SK-N-SH (cell line): ENCODE measurements at regions not wholly inside any gene's neighbourhood (a gene's known extent, or its start where the extent isn't known, plus 50 kb on each side); places are given as distances from the start of the nearest gene placed in this dataset.

Source experiments
- CTCF ChIA-PET: fragments of 300-600, 350-600 bp; formaldehyde crosslinking; extraction: SDS; loops from one replicate; lab custom pipeline; 2021; lab: Yijun Ruan, JAX
- POLR2A ChIA-PET: fragments of 350-600 bp; sonication (Branson Sonifier 250); formaldehyde crosslinking; extraction: SDS; loops from one replicate; lab custom pipeline; 2020; ENCODE audit warnings: antibody characterized with exemption, inconsistent platforms; lab: Yijun Ruan, JAX
- DNase-seq: peaks from one replicate; pipeline ENCODE4 v3.0.0; 2012
- H2AFZ ChIP-seq: fragments of 200-600 bp; sonication (generic); 2 replicates; pipeline ENCODE4 v1.8.1; 2016; ENCODE audit warnings: antibody characterized with exemption, mild to moderate bottlenecking, low read depth
- H3F3A ChIP-seq: fragments of 200-600 bp; sonication (generic); replicated peaks from 2 replicates; pipeline ENCODE3; 2016; ENCODE audit warnings: antibody characterized with exemption, mild to moderate bottlenecking; ENCODE audit not compliant: insufficient read depth
- H3K27ac ChIP-seq, 2 experiments: fragments of 200-500 bp in 1 of 2; fragments of 200-600 bp in 1 of 2; sonication (Bioruptor generic) in 1 of 2; sonication (generic), shearing (Covaris generic) in 1 of 2; 2 replicates each; pipeline versions ENCODE4 v1.5.1 to v1.6.1; 2014 to 2016; ENCODE audit warnings: low read depth in 2 of 2, inconsistent platforms in 1 of 2, low read length in 1 of 2, mild to moderate bottlenecking in 1 of 2, mixed read lengths in 1 of 2
- H3K27me3 ChIP-seq: fragments of 200-600 bp; sonication (generic), shearing (Covaris generic); 2 replicates; pipeline ENCODE4 v1.6.1; 2016; ENCODE audit warnings: mixed run types; ENCODE audit not compliant: insufficient read depth
- H3K36me3 ChIP-seq, 2 experiments: fragments of 200-500 bp in 1 of 2; fragments of 200-600 bp in 1 of 2; sonication (Bioruptor generic) in 1 of 2; sonication (generic) in 1 of 2; replicated peaks in 1 of 2; 2 replicates each; pipeline versions ENCODE3 to v1.5.1; 2014 to 2016; ENCODE audit warnings: low read length in 1 of 2, mild to moderate bottlenecking in 1 of 2; ENCODE audit not compliant: insufficient read depth in 2 of 2, control insufficient read depth in 1 of 2
- H3K4me1 ChIP-seq, 2 experiments: fragments of 200-500 bp in 1 of 2; fragments of 200-600 bp in 1 of 2; sonication (Bioruptor generic) in 1 of 2; sonication (generic), shearing (Covaris generic) in 1 of 2; 2 replicates each; pipeline versions ENCODE4 v1.5.1 to v1.6.1; 2014 to 2016; ENCODE audit warnings: low read depth in 1 of 2, low read length in 1 of 2, mixed run types in 1 of 2; ENCODE audit not compliant: insufficient read depth in 2 of 2, control insufficient read depth in 1 of 2
- H3K4me2 ChIP-seq: fragments of 200-600 bp; sonication (generic), shearing (Covaris generic); 2 replicates; pipeline ENCODE4 v1.6.1; 2017; ENCODE audit warnings: mixed run types
- H3K4me3 ChIP-seq, 2 experiments: fragments of 200-500 bp in 1 of 2; fragments of 200-600 bp in 1 of 2; sonication (Bioruptor generic) in 1 of 2; sonication (generic), shearing (Covaris generic) in 1 of 2; 2 replicates each; pipeline versions ENCODE4 v1.5.1 to v1.8.1; 2014 to 2016; ENCODE audit warnings: low read depth in 2 of 2, inconsistent platforms in 1 of 2, low read length in 1 of 2, mild to moderate bottlenecking in 1 of 2, mixed read lengths in 1 of 2, moderate library complexity in 1 of 2
- H3K79me2 ChIP-seq: fragments of 200-600 bp; sonication (generic); 2 replicates; pipeline ENCODE4 v1.8.1; 2017; ENCODE audit warnings: mild to moderate bottlenecking; ENCODE audit not compliant: insufficient read depth
- H3K9ac ChIP-seq: fragments of 200-600 bp; sonication (generic); 2 replicates; pipeline ENCODE4 v1.6.1; 2017; ENCODE audit warnings: mixed run types
- H3K9me2 ChIP-seq: fragments of 200-600 bp; sonication (generic); 2 replicates; pipeline ENCODE4 v1.6.1; 2017; ENCODE audit warnings: mixed run types
- H3K9me3 ChIP-seq: fragments of 200-600 bp; sonication (generic); 2 replicates; pipeline ENCODE4 v1.6.1; 2017; ENCODE audit warnings: mixed run types, mild to moderate bottlenecking, moderate library complexity
- H4K20me1 ChIP-seq: fragments of 200-600 bp; sonication (generic); 2 replicates; pipeline ENCODE4 v1.6.1; 2017; ENCODE audit warnings: mild to moderate bottlenecking, mixed run types; ENCODE audit not compliant: insufficient read depth
- EP300 ChIP-seq, 2 experiments: IDR thresholded peaks; 2 replicates each; pipeline versions ENCODE4 v1.4.0 to v1.6.1; 2012; ENCODE audit warnings: borderline replicate concordance in 1 of 2, low read depth in 1 of 2, low read length in 1 of 2
- JUND ChIP-seq: IDR thresholded peaks from 2 replicates; pipeline ENCODE4 v1.4.0; 2012
- MAX ChIP-seq: IDR thresholded peaks from 2 replicates; pipeline ENCODE4 v1.4.0; 2012; ENCODE audit warnings: low read depth
- MEF2A ChIP-seq: IDR thresholded peaks from 2 replicates; pipeline ENCODE4 v1.4.0; 2012; ENCODE audit warnings: low read depth, borderline replicate concordance
- MXI1 ChIP-seq: IDR thresholded peaks from 2 replicates; pipeline ENCODE4 v1.6.1; 2012; ENCODE audit warnings: mild to moderate bottlenecking, low read depth, low read length, improper control_type of control experiment
- NRF1 ChIP-seq: IDR thresholded peaks from 2 replicates; pipeline ENCODE4 v1.6.1; 2012; ENCODE audit warnings: low read depth, mild to moderate bottlenecking, low read length
- PBX3 ChIP-seq: IDR thresholded peaks from 2 replicates; pipeline ENCODE4; 2012
- POLR2AphosphoS5 ChIP-seq: IDR thresholded peaks from 2 replicates; pipeline ENCODE4 v1.6.1; 2012; ENCODE audit warnings: low read depth, low read length
- RAD21 ChIP-seq: IDR thresholded peaks from 2 replicates; pipeline ENCODE4 v1.6.1; 2012; ENCODE audit warnings: mild to moderate bottlenecking, low read length
- REST ChIP-seq: IDR thresholded peaks from 2 replicates; pipeline ENCODE4 v1.6.1; 2012; ENCODE audit warnings: mild to moderate bottlenecking, low read depth, low read length, moderate library complexity
- RXRA ChIP-seq: IDR thresholded peaks from 2 replicates; pipeline ENCODE4 v1.4.0; 2012; ENCODE audit warnings: low read depth, mild to moderate bottlenecking, borderline replicate concordance
- SMC3 ChIP-seq: IDR thresholded peaks from 2 replicates; pipeline ENCODE4 v1.6.1; 2012; ENCODE audit warnings: low read depth, low read length, improper control_type of control experiment
- TAF1 ChIP-seq: IDR thresholded peaks from 2 replicates; pipeline ENCODE4 v1.6.1; 2012; ENCODE audit warnings: low read depth, mild to moderate bottlenecking, low read length, moderate library complexity, borderline replicate concordance
- TEAD4 ChIP-seq: IDR thresholded peaks from 2 replicates; pipeline ENCODE4 v1.4.0; 2012; ENCODE audit warnings: mild to moderate bottlenecking, borderline replicate concordance; ENCODE audit not compliant: insufficient read depth
- USF1 ChIP-seq: IDR thresholded peaks from 2 replicates; pipeline ENCODE4 v1.4.0; 2012; ENCODE audit warnings: low read depth, borderline replicate concordance
- USF2 ChIP-seq: fragments of 150-350 bp; IDR thresholded peaks from 2 replicates; pipeline ENCODE4 v1.6.1; 2017; ENCODE audit warnings: antibody characterized with exemption, low read length, low read depth, borderline replicate concordance
- YY1 ChIP-seq: IDR thresholded peaks from 2 replicates; pipeline ENCODE4 v1.4.0; 2012; ENCODE audit warnings: low read depth, mild to moderate bottlenecking
- WGBS: methylation state at CpG from one replicate; pipeline ENCODE4 v1.1.6; 2017; ENCODE audit warnings: low lambda C conversion rate; 5-methylcytosine and 5-hydroxymethylcytosine counted together

- no peak overlapping the region for H2AFZ ChIP-seq
- H4K20me1 ChIP-seq, result no peaks in the 10 kb centered on the region
- TF ChIP-seq RXRA, result no peak
- no peak for TF ChIP-seq REST
- TF ChIP-seq TAF1, result no peak
- TF ChIP-seq NRF1, result no peak
- TF ChIP-seq MAX, result no peak
- no peak for TF ChIP-seq YY1
- no peak for TF ChIP-seq EP300 (IDR thresholded peaks at IDR 0.05; ENCODE audit: borderline replicate concordance in 1 of 2, low read depth in 1 of 2, low read length in 1 of 2)
- no peak for TF ChIP-seq USF2
- TF ChIP-seq SMC3, result no peak
- TF ChIP-seq MEF2A, result no peak
- TF ChIP-seq TEAD4, result no peak
- no peak for TF ChIP-seq PBX3
- TF ChIP-seq RAD21, result no peak
- no peak for TF ChIP-seq POLR2AphosphoS5
- TF ChIP-seq MXI1, result no peak
- no peak for TF ChIP-seq USF1
- no peak for TF ChIP-seq JUND
- no peaks in the 10 kb centered on the region for H3K9me2 ChIP-seq
- H3K9me3 ChIP-seq, result no peaks in the 10 kb centered on the region
- no peak overlapping the region for H3K9ac ChIP-seq
- no peaks in the 10 kb centered on the region for H3F3A ChIP-seq
- DNase-seq, result no peak
- H3K79me2 ChIP-seq, result no peaks in the 10 kb centered on the region
- WGBS, result 83% methylated on average over 2 of the region's 2 CpGs
- H3K4me1 ChIP-seq, result peaks cover 0 to 11% of the 10 kb centered on the region in 2 experiments; a peak in 1 of 4 replicates
- CTCF ChIA-PET, result no interaction called here
- H3K27ac ChIP-seq, result no peak overlapping the region
- no peak overlapping the region for H3K4me3 ChIP-seq
- no peak overlapping the region for H3K4me2 ChIP-seq
- no peaks in the 10 kb centered on the region for H3K36me3 ChIP-seq
- POLR2A ChIA-PET, result no interaction called here
- H3K27me3 ChIP-seq, result no peaks in the 10 kb centered on the region
Observed at GRCh38 chr6:121557146-121557940, 121.9 kb downstream of the GJA1 start.
